ENCODE measurements at regions not wholly inside any gene's neighbourhood (a gene's known extent, or its start where the extent isn't known, plus 50 kb on each side); places are given as distances from the start of the nearest gene placed in this dataset.

GRCh38 chr9:25421560-25421959 is 256.7 kb downstream of the TUSC1 start:
- Histone ChIP-seq H2AFZ (ENCODE audit: low read length) (no peak overlapping the region), H3K4me2 (ENCODE audit: low read depth, low read length) (no peak overlapping the region), H3K36me3 (replicated peaks in 1 of 2; ENCODE audit: control insufficient read depth in 1 of 2, insufficient read depth in 2 of 2, low read length in 2 of 2) (no peaks in the 10 kb centered on the region), H3K27ac (ENCODE audit: extremely low read length, insufficient read depth, low read length) (no peak overlapping the region), H3K27me3 (ENCODE audit: control insufficient read depth in 1 of 2, insufficient read depth in 2 of 2, low read length in 2 of 2) (no peaks in the 10 kb centered on the region), H3K4me3 (replicated peaks in 1 of 3; ENCODE audit: insufficient read depth in 1 of 3, low read depth in 2 of 3, low read length in 3 of 3) (no peak overlapping the region), H3K4me1 (ENCODE audit: insufficient read depth, low read length) (no peaks in the 10 kb centered on the region), H3K79me2 (ENCODE audit: insufficient read depth, low read length) (no peaks in the 10 kb centered on the region), H4K20me1 (ENCODE audit: insufficient read depth, low read length) (no peaks in the 10 kb centered on the region), H3K9ac (ENCODE audit: insufficient read depth, low read depth, low read length) (no peak overlapping the region), H3K9me3 (ENCODE audit: low read length) (peaks cover 82% of the 10 kb centered on the region)
- ChIA-PET POLR2A (no interaction called here), CTCF (ENCODE audit: low intra/inter-chr PET ratio, low total read pairs) (no interaction called here)
- no peak for DNase-seq (ENCODE audit: low spot score)
- whole genome bisulfite sequencing (ENCODE audit: low lambda C conversion rate) = 9% methylated on average over 1 of the region's 1 CpG
- intact Hi-C loops (cut with micrococcal nuclease; ENCODE audit: unreplicated experiment) = no loop called here
- ATAC-seq = no peak
- in situ Hi-C loops (cut with HindIII; ENCODE audit: extremely low pct_ligation_motif_present, low pct_unique_long_range_greater_than_20kb) = no loop called here
- BruUV-seq (replicated peaks) = no TSS peak
- no peak for FAIRE-seq
- TF ChIP-seq HDAC1 (CRISPR knock-in tag; IDR thresholded peaks at IDR 0.05) (no peak), FOXK1 (CRISPR knock-in tag; IDR thresholded peaks at IDR 0.05; ENCODE audit: borderline replicate concordance, low read depth) (no peak), ZBTB39 (CRISPR knock-in tag; IDR thresholded peaks at IDR 0.05) (no peak), ZNF232 (CRISPR knock-in tag; IDR thresholded peaks at IDR 0.05; ENCODE audit: borderline replicate concordance) (no peak), HOMEZ (CRISPR knock-in tag; IDR thresholded peaks at IDR 0.05; ENCODE audit: low read depth) (no peak), CREB3 (CRISPR knock-in tag; IDR thresholded peaks at IDR 0.05) (no peak), MZF1 (CRISPR knock-in tag; IDR thresholded peaks at IDR 0.05; ENCODE audit: borderline replicate concordance) (no peak), KDM1A (CRISPR knock-in tag; IDR thresholded peaks at IDR 0.05) (no peak), CENPBD1 (CRISPR knock-in tag; IDR thresholded peaks at IDR 0.05; ENCODE audit: borderline replicate concordance, low read depth) (no peak), ZNF44 (CRISPR knock-in tag; IDR thresholded peaks at IDR 0.05) (no peak), BRD4 (CRISPR knock-in tag; IDR thresholded peaks at IDR 0.05) (no peak), ARID4A (CRISPR knock-in tag; IDR thresholded peaks at IDR 0.05; ENCODE audit: borderline replicate concordance) (no peak), LCORL (IDR thresholded peaks at IDR 0.05) (no peak), LCORL (CRISPR knock-in tag; IDR thresholded peaks at IDR 0.05) (no peak)

All from HepG2 (cell line).